ENCODE measurements at regions not wholly inside any gene's neighbourhood (a gene's known extent, or its start where the extent isn't known, plus 50 kb on each side); places are given as distances from the start of the nearest gene placed in this dataset.

DNA sequence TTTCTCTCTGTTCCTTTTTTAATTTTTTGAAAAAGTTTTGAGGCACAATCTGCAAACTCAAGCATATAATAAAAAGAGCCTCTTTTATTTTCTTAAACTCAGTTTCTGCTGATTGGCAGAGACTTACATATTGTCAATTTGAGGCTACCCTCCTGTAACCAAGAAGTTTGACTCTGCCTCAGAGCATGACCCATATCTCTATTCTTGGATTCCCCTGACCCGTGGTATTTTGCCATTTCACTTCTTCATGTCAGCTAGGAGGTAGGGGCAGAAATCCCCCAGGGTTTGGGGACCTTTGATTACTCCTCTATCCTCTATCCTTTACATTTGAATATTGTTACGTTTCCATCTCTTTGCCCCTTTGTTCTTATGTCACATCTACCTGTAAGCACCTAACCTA, 479.1 kb upstream of the ALCAM start:
- TF ChIP-seq YY1 (IDR thresholded peaks at IDR 0.05; ENCODE audit: insufficient read depth, insufficient read length): no peak
- TF ChIP-seq SUZ12 (IDR thresholded peaks at IDR 0.05; ENCODE audit: extremely low read depth, insufficient read depth, insufficient read length): no peak
